HepG2 (cell line): ENCODE measurements at regions not wholly inside any gene's neighbourhood (a gene's known extent, or its start where the extent isn't known, plus 50 kb on each side); places are given as distances from the start of the nearest gene placed in this dataset.

Source experiments
- CEBPZ ChIP-seq: IDR thresholded peaks from 2 replicates; pipeline ENCODE4 v1.6.1; 2012; ENCODE audit warnings: low read length, improper control_type of control experiment
- CTCF ChIP-seq: sonication (generic); formaldehyde crosslinking; IDR thresholded peaks from 2 replicates; pipeline ENCODE4 v1.5.0; 2020; ENCODE audit warnings: mild to moderate bottlenecking, missing genetic modification reagents, moderate library complexity
- NR2C2 ChIP-seq: sonication (generic); formaldehyde crosslinking; IDR thresholded peaks from 2 replicates; pipeline ENCODE4 v1.4.0; 2020; ENCODE audit warnings: missing genetic modification reagents, mild to moderate bottlenecking, moderate library complexity, borderline replicate concordance
- POLR2AphosphoS5 ChIP-seq: IDR thresholded peaks from 2 replicates; pipeline ENCODE4 v1.6.1; 2012; ENCODE audit warnings: low read depth, low read length
- ZFP36 ChIP-seq: fragments of 150-350 bp; IDR thresholded peaks from 2 replicates; pipeline ENCODE4 v1.6.1; 2018; ENCODE audit warnings: borderline replicate concordance, low read length, low read depth; ENCODE audit not compliant: partially characterized antibody
- ZNF101 ChIP-seq: sonication (generic); formaldehyde crosslinking; IDR thresholded peaks from 2 replicates; pipeline ENCODE4 v1.4.0; 2020; ENCODE audit warnings: mild to moderate bottlenecking, low read depth, missing genetic modification reagents, borderline replicate concordance
- ZNF12 ChIP-seq: sonication (generic); formaldehyde crosslinking; IDR thresholded peaks from 2 replicates; pipeline ENCODE4 v1.5.0; 2020; ENCODE audit warnings: missing genetic modification reagents
- ZNF788 ChIP-seq: sonication (generic); formaldehyde crosslinking; IDR thresholded peaks from 2 replicates; pipeline ENCODE4 v1.5.0; 2020; ENCODE audit warnings: mild to moderate bottlenecking, missing genetic modification reagents, borderline replicate concordance

- TF ChIP-seq ZFP36 (no peak), ZNF101 (no peak), ZNF788 (CRISPR knock-in tag) (no peak), CTCF (CRISPR knock-in tag) (no peak), CEBPZ (no peak), POLR2AphosphoS5 (no peak), ZNF12 (CRISPR knock-in tag) (no peak), NR2C2 (CRISPR knock-in tag) (no peak)
Observed at GRCh38 chrX:69033936-69034335, 131.3 kb downstream of the PJA1 start.
